Gastrocnemius medialis (tissue), 4 donors: ENCODE measurements at regions not wholly inside any gene's neighbourhood (a gene's known extent, or its start where the extent isn't known, plus 50 kb on each side); places are given as distances from the start of the nearest gene placed in this dataset.

Experiments used
- POLR2A ChIP-seq, 2 donors: fragments of 450-650 bp; IDR thresholded peaks; one replicate each; pipeline ENCODE4 v1.6.1; 2017; ENCODE audit warnings: antibody characterized with exemption in 2 of 2, mild to moderate bottlenecking in 2 of 2, moderate library complexity in 2 of 2
- TF ChIP-seq, protein P1 (sequence below), 5 experiments: fragments of 450-650 bp in 3 of 5; fragments of 200-600 bp in 2 of 5; sonication (generic) in 2 of 5; IDR thresholded peaks in 4 of 5; conservative IDR thresholded peaks in 1 of 5; 1 replicate in 4 of 5; 2 replicates in 1 of 5; pipeline ENCODE4 v1.5.1; 2016 to 2019; ENCODE audit warnings: antibody characterized with exemption in 5 of 5, mild to moderate bottlenecking in 3 of 5, moderate library complexity in 3 of 5

- TF ChIP-seq POLR2A (IDR thresholded peaks at IDR 0.05): no peak
- TF ChIP-seq, protein P1, sequence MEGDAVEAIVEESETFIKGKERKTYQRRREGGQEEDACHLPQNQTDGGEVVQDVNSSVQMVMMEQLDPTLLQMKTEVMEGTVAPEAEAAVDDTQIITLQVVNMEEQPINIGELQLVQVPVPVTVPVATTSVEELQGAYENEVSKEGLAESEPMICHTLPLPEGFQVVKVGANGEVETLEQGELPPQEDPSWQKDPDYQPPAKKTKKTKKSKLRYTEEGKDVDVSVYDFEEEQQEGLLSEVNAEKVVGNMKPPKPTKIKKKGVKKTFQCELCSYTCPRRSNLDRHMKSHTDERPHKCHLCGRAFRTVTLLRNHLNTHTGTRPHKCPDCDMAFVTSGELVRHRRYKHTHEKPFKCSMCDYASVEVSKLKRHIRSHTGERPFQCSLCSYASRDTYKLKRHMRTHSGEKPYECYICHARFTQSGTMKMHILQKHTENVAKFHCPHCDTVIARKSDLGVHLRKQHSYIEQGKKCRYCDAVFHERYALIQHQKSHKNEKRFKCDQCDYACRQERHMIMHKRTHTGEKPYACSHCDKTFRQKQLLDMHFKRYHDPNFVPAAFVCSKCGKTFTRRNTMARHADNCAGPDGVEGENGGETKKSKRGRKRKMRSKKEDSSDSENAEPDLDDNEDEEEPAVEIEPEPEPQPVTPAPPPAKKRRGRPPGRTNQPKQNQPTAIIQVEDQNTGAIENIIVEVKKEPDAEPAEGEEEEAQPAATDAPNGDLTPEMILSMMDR (IDR thresholded peaks at IDR 0.05 in 4 of 5, conservative IDR thresholded peaks at IDR 0.05 in 1 of 5): no peak
Observed at GRCh38 chr16:51429041-51429440, 278.0 kb upstream of the SALL1 start.
